ENCODE measurements at regions not wholly inside any gene's neighbourhood (a gene's known extent, or its start where the extent isn't known, plus 50 kb on each side); places are given as distances from the start of the nearest gene placed in this dataset.

DNA sequence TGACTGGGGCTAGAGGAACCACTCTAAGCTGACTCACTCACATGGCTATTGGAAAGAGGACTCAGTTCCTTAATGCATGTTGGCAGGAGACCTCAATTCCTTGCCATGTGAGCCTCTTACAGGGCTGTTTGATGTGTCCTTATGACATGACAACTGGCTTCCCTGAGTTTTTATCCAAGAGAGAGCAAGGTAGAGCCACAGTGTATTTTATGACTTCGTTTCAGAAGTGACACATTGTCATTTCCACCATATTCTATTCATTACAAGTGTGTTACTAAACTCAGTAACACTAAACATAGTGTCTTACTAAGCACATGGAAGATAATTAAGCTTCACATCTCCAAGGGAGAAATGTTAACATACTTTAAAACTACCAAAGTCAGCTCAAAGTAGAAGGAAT is 98.2 kb downstream of the ZNF777 start:
- TF ChIP-seq, protein P1, sequence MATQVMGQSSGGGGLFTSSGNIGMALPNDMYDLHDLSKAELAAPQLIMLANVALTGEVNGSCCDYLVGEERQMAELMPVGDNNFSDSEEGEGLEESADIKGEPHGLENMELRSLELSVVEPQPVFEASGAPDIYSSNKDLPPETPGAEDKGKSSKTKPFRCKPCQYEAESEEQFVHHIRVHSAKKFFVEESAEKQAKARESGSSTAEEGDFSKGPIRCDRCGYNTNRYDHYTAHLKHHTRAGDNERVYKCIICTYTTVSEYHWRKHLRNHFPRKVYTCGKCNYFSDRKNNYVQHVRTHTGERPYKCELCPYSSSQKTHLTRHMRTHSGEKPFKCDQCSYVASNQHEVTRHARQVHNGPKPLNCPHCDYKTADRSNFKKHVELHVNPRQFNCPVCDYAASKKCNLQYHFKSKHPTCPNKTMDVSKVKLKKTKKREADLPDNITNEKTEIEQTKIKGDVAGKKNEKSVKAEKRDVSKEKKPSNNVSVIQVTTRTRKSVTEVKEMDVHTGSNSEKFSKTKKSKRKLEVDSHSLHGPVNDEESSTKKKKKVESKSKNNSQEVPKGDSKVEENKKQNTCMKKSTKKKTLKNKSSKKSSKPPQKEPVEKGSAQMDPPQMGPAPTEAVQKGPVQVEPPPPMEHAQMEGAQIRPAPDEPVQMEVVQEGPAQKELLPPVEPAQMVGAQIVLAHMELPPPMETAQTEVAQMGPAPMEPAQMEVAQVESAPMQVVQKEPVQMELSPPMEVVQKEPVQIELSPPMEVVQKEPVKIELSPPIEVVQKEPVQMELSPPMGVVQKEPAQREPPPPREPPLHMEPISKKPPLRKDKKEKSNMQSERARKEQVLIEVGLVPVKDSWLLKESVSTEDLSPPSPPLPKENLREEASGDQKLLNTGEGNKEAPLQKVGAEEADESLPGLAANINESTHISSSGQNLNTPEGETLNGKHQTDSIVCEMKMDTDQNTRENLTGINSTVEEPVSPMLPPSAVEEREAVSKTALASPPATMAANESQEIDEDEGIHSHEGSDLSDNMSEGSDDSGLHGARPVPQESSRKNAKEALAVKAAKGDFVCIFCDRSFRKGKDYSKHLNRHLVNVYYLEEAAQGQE (IDR thresholded peaks at IDR 0.05; ENCODE audit: low read depth), result no peak
- TF ChIP-seq TCF12 (IDR thresholded peaks at IDR 0.05; ENCODE audit: low read depth) (no peak), TAF1 (IDR thresholded peaks at IDR 0.05; ENCODE audit: low read depth) (no peak), EP300 (IDR thresholded peaks at IDR 0.05; ENCODE audit: borderline replicate concordance) (no peak), EGR1 (IDR thresholded peaks at IDR 0.05) (no peak), ZBTB7A (IDR thresholded peaks at IDR 0.05; ENCODE audit: low read depth) (no peak), FOXM1 (IDR thresholded peaks at IDR 0.05; ENCODE audit: borderline replicate concordance, low read depth) (no peak), RAD21 (IDR thresholded peaks at IDR 0.05; ENCODE audit: low read depth) (no peak), CEBPB (IDR thresholded peaks at IDR 0.05) (no peak), NFIC (IDR thresholded peaks at IDR 0.05) (no peak)
- TF ChIP-seq, protein P2, sequence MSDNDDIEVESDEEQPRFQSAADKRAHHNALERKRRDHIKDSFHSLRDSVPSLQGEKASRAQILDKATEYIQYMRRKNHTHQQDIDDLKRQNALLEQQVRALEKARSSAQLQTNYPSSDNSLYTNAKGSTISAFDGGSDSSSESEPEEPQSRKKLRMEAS (IDR thresholded peaks at IDR 0.05), result no peak

Measured in Ishikawa (cell line).